ENCODE measurements at regions not wholly inside any gene's neighbourhood (a gene's known extent, or its start where the extent isn't known, plus 50 kb on each side); places are given as distances from the start of the nearest gene placed in this dataset.

- TF ChIP-seq, protein P1, sequence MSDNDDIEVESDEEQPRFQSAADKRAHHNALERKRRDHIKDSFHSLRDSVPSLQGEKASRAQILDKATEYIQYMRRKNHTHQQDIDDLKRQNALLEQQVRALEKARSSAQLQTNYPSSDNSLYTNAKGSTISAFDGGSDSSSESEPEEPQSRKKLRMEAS (IDR thresholded peaks at IDR 0.05; ENCODE audit: low read depth, low read length) = no peak
- TF ChIP-seq, protein P2, sequence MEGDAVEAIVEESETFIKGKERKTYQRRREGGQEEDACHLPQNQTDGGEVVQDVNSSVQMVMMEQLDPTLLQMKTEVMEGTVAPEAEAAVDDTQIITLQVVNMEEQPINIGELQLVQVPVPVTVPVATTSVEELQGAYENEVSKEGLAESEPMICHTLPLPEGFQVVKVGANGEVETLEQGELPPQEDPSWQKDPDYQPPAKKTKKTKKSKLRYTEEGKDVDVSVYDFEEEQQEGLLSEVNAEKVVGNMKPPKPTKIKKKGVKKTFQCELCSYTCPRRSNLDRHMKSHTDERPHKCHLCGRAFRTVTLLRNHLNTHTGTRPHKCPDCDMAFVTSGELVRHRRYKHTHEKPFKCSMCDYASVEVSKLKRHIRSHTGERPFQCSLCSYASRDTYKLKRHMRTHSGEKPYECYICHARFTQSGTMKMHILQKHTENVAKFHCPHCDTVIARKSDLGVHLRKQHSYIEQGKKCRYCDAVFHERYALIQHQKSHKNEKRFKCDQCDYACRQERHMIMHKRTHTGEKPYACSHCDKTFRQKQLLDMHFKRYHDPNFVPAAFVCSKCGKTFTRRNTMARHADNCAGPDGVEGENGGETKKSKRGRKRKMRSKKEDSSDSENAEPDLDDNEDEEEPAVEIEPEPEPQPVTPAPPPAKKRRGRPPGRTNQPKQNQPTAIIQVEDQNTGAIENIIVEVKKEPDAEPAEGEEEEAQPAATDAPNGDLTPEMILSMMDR (IDR thresholded peaks at IDR 0.05; ENCODE audit: low read depth, low read length) = no peak
- no peak for DNase-seq (ENCODE audit: low read depth)
- H3K4me3 ChIP-seq (ENCODE audit: low read depth, low read length) = no peak overlapping the region
These were observed 57.4 kb upstream of the CTNNBL1 start for GRCh38 chr20:37636212-37636975.

DNA sequence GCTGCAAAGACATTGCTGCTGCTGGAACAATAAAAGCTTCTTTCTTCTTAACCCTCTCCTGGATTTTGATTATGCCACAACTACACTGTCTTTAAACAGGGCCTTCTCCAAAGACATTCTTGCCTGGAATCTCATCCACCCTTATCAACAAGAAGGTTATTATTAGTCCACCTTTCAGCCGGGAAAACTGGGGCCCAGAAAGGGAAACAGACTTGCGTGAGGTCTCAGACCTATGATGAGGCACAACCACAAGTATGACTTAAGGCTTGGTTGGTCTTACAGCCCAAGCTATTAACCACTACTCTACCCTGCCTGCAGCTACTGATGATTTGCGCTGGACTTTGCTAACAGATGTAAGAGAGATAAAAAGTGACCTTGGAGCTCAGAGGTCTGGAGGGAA is 62.8 kb upstream of the CTNNBL1 start:
- no peak overlapping the region for H3K4me3 ChIP-seq (ENCODE audit: low read depth, low read length)
- DNase-seq (ENCODE audit: low read depth) = no peak
- TF ChIP-seq, protein P1 (IDR thresholded peaks at IDR 0.05; ENCODE audit: low read depth, low read length) = no peak
- no peak for TF ChIP-seq POLR2A (IDR thresholded peaks at IDR 0.05; ENCODE audit: extremely low read depth, insufficient read length)
- TF ChIP-seq MYC (IDR thresholded peaks at IDR 0.05; ENCODE audit: low read depth, low read length) = no peak
- TF ChIP-seq, protein P2 (IDR thresholded peaks at IDR 0.05; ENCODE audit: low read depth, low read length) = no peak

GRCh38 chr20:37630166-37630565 is 63.7 kb upstream of the CTNNBL1 start:
- TF ChIP-seq, protein P1 (IDR thresholded peaks at IDR 0.05; ENCODE audit: low read depth, low read length) = no peak
- TF ChIP-seq POLR2A (IDR thresholded peaks at IDR 0.05; ENCODE audit: extremely low read depth, insufficient read length) (no peak), MYC (IDR thresholded peaks at IDR 0.05; ENCODE audit: low read depth, low read length) (no peak)
- TF ChIP-seq, protein P2 (IDR thresholded peaks at IDR 0.05; ENCODE audit: low read depth, low read length) = no peak
- no peak overlapping the region for H3K4me3 ChIP-seq (ENCODE audit: low read depth, low read length)
- DNase-seq (ENCODE audit: low read depth) = no peak

- TF ChIP-seq, protein P2 (IDR thresholded peaks at IDR 0.05; ENCODE audit: low read depth, low read length) = no peak
- TF ChIP-seq POLR2A (IDR thresholded peaks at IDR 0.05; ENCODE audit: extremely low read depth, insufficient read length) = no peak
- TF ChIP-seq, protein P1 (IDR thresholded peaks at IDR 0.05; ENCODE audit: low read depth, low read length) = no peak
- no peak for TF ChIP-seq MYC (IDR thresholded peaks at IDR 0.05; ENCODE audit: low read depth, low read length)
- no peak overlapping the region for H3K4me3 ChIP-seq (ENCODE audit: low read depth, low read length)
- no peak for DNase-seq (ENCODE audit: low read depth)
These were observed 66.1 kb upstream of the CTNNBL1 start for GRCh38 chr20:37627767-37628130.

- peak; percentile 71 for DNase-seq (ENCODE audit: low read depth)
- no peak overlapping the region for H3K4me3 ChIP-seq (ENCODE audit: low read depth, low read length)
- TF ChIP-seq, protein P2 (IDR thresholded peaks at IDR 0.05; ENCODE audit: low read depth, low read length) = no peak
- TF ChIP-seq, protein P1 (IDR thresholded peaks at IDR 0.05; ENCODE audit: low read depth, low read length) = peak; percentile 76
These were observed 66.6 kb upstream of the CTNNBL1 start for GRCh38 chr20:37627060-37627766.

All from NB4 (cell line).